ENCODE measurements at regions not wholly inside any gene's neighbourhood (a gene's known extent, or its start where the extent isn't known, plus 50 kb on each side); places are given as distances from the start of the nearest gene placed in this dataset.

- Histone ChIP-seq H3K18ac (ENCODE audit: extremely low read depth, low read length) (no peak overlapping the region), H3K9ac (replicated peaks in 1 of 4; ENCODE audit: extremely low read depth in 1 of 4, low read depth in 3 of 4, low read length in 3 of 4) (no peak overlapping the region), H3K79me1 (ENCODE audit: low read depth, low read length) (no peaks in the 10 kb centered on the region), H3K23me2 (ENCODE audit: low read depth, low read length) (no peaks in the 10 kb centered on the region), H3K4me1 (replicated peaks in 1 of 4; ENCODE audit: control insufficient read depth in 3 of 4, insufficient read depth in 4 of 4, low read length in 3 of 4) (no peaks in the 10 kb centered on the region), H3K23ac (ENCODE audit: insufficient read length) (no peak overlapping the region), H2BK120ac (replicated peaks; ENCODE audit: low read depth, low read length) (no peak overlapping the region), H2BK5ac (ENCODE audit: low read depth, low read length) (no peak overlapping the region), H3K4me3 (ENCODE audit: extremely low read depth in 1 of 4, insufficient read depth in 2 of 4, low read depth in 3 of 4, low read length in 4 of 4) (no peak overlapping the region), H4K20me1 (replicated peaks in 1 of 2; ENCODE audit: control insufficient read depth in 1 of 2, insufficient read depth in 2 of 2, low read length in 2 of 2) (no peaks in the 10 kb centered on the region), H3K4ac (replicated peaks; ENCODE audit: insufficient read length, low read depth, low read length) (no peak overlapping the region), H3K79me2 (ENCODE audit: control insufficient read depth in 1 of 2, insufficient read depth in 2 of 2, low read length in 2 of 2) (no peaks in the 10 kb centered on the region), H3K27ac (ENCODE audit: low read depth, low read length) (no peak overlapping the region), H2BK20ac (ENCODE audit: low read length) (no peak overlapping the region), H3K36me3 (ENCODE audit: control insufficient read depth in 2 of 4, insufficient read depth in 4 of 4, low read length in 3 of 4) (no peaks in the 10 kb centered on the region), H4K8ac (ENCODE audit: extremely low read depth, insufficient read depth, low read length) (peak overlapping the region; percentile 51; the same call in 1 of the 2 replicates), H3K56ac (replicated peaks; ENCODE audit: insufficient read length, low read depth, low read length) (no peak overlapping the region), H4K5ac (ENCODE audit: insufficient read length, low read depth, low read length) (no peak overlapping the region), H3K27me3 (replicated peaks in 1 of 4; ENCODE audit: control insufficient read depth in 3 of 4, extremely low read depth in 1 of 4, insufficient read depth in 3 of 4, low read length in 3 of 4) (no peaks in the 10 kb centered on the region), H3K9me3 (ENCODE audit: insufficient read depth in 2 of 2, low read depth in 1 of 2, low read length in 1 of 2) (no peaks in the 10 kb centered on the region), H2BK15ac (ENCODE audit: low read length) (no peak overlapping the region), H2AK5ac (ENCODE audit: low read depth, low read length) (no peak overlapping the region), H3K4me2 (ENCODE audit: insufficient read depth in 1 of 2, low read depth in 2 of 2, low read length in 2 of 2) (no peak overlapping the region), H2BK12ac (ENCODE audit: low read depth, low read length) (0 out of 2 replicates have a peak overlapping the region, but pooled peaks have one; percentile 39), H3K14ac (ENCODE audit: insufficient read length) (no peak overlapping the region), H4K91ac (replicated peaks; ENCODE audit: insufficient read length, low read length) (no peak overlapping the region), H2AFZ (ENCODE audit: low read length) (no peak overlapping the region)
- ChIA-PET CTCF (ENCODE audit: partially characterized antibody) (interaction anchor here (0.7 to 1.4 kb wide), 4 partner anchors 9 to 121 kb away, joined by 3 to 4 read pairs (median 3); no protein-coding TSS in a partner anchor), POLR2A (ENCODE audit: partially characterized antibody) (interaction anchor here (1.4 kb wide), 1 partner anchor 12 kb away, joined by 3 read pairs; no protein-coding TSS in a partner anchor)
- 98% methylated on average over 10 of the region's 10 CpGs; no CpG with 5 or more reads in 1 of the 2 experiments for WGBS, 2 experiments (ENCODE audit: extremely low coverage in 1 of 2, insufficient coverage in 1 of 2, insufficient read length in 1 of 2, insufficient replicate concordance in 2 of 2, low coverage in 1 of 2, low lambda C conversion rate in 2 of 2, missing lambda C conversion rate in 1 of 2)
- no peak for DNase-seq (ENCODE audit: low read depth in 1 of 2, low spot score in 2 of 2)
- TF ChIP-seq SP4 (IDR thresholded peaks at IDR 0.05; ENCODE audit: low read length) = no peak
- no peak for TF ChIP-seq CHD2 (IDR thresholded peaks at IDR 0.05; ENCODE audit: low read length)
- no peak for TF ChIP-seq RNF2 (IDR thresholded peaks at IDR 0.05; ENCODE audit: borderline replicate concordance, low read depth, low read length, missing control alignments, poor library complexity, severe bottlenecking)
- no peak for TF ChIP-seq SIRT6 (IDR thresholded peaks at IDR 0.05; ENCODE audit: low read length)
- no peak for FAIRE-seq
Observed at GRCh38 chr16:81149614-81150013, 53.4 kb upstream of the GCSH start.

Measured in H1 (cell line).